ENCODE measurements at regions not wholly inside any gene's neighbourhood (a gene's known extent, or its start where the extent isn't known, plus 50 kb on each side); places are given as distances from the start of the nearest gene placed in this dataset.

DNA sequence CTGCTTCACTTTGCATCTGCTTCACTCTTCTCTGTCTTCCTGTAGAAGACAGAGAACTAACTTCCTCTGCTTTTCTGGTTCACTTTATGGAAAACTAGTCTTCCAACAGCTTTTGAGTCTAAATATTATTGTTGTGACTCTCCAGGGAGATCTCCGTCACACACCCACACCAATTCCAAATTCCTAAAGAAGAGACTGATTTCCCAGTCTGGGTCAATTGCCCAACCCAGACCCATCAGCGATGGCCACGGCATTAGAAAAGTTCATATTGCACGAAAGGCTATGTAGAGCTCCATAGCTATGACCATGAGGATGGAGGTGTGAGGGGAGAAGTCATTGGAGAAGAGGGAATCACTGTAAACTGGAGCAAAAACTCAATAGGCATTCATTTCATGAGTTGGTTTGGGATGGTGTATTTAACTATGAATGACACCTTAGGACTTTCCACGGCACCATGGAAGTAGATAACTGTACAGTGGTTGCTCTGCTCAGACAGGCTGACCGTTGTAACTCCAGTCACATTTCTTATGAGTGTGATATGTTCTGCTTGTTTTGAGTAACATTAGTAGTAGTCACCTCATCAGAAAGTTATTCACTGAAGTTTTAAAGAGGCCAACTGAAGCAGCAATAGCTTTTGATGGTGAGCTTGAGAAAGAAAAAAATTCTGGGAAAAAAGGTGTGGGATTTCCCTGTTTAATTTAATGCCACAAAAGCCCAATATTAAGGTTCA lies 78.1 kb upstream of the MAMDC2 start:
- Histone ChIP-seq H3K9ac (ENCODE audit: low read length) (no peak overlapping the region), H3K4me1 (ENCODE audit: control insufficient read depth in 1 of 2, insufficient read depth in 2 of 2, low read length in 2 of 2) (no peaks in the 10 kb centered on the region), H2AFZ (ENCODE audit: low read depth, low read length, poor library complexity, severe bottlenecking) (no peak overlapping the region), H3K4me3 (replicated peaks in 1 of 2; ENCODE audit: low read depth in 1 of 2, low read length in 2 of 2) (no peak overlapping the region), H3K9me2 (ENCODE audit: insufficient read depth) (no peaks in the 10 kb centered on the region), H3K79me2 (ENCODE audit: insufficient read depth, low read length) (no peaks in the 10 kb centered on the region), H4K20me1 (ENCODE audit: insufficient read depth) (no peaks in the 10 kb centered on the region), H3K36me3 (ENCODE audit: control insufficient read depth in 1 of 2, insufficient read depth in 2 of 2, low read length in 2 of 2) (no peaks in the 10 kb centered on the region), H3K27ac (ENCODE audit: low read depth, low read length) (no peak overlapping the region), H3K9me3 (ENCODE audit: control insufficient read depth in 1 of 2, insufficient read depth in 1 of 2, low read depth in 1 of 2, low read length in 2 of 2) (no peaks in the 10 kb centered on the region), H3K4me2 (ENCODE audit: low read length) (no peak overlapping the region), H3K27me3 (ENCODE audit: insufficient read depth, low read length) (no peaks in the 10 kb centered on the region)
- TF ChIP-seq SIN3A (IDR thresholded peaks at IDR 0.05; ENCODE audit: low read depth) (no peak), JUND (IDR thresholded peaks at IDR 0.05) (no peak), POLR2A (IDR thresholded peaks at IDR 0.05; ENCODE audit: borderline replicate concordance, extremely low read depth, insufficient read depth, insufficient read length) (no peak), ZFX (IDR thresholded peaks at IDR 0.05) (no peak), POLR2AphosphoS5 (IDR thresholded peaks at IDR 0.05; ENCODE audit: low read depth, low read length) (no peak), RAD21 (IDR thresholded peaks at IDR 0.05; ENCODE audit: low read depth) (no peak), CBX3 (IDR thresholded peaks at IDR 0.05; ENCODE audit: low read depth) (no peak)
- intact Hi-C loops (cut with micrococcal nuclease), result no loop called here
- no TSS peak for BruUV-seq (replicated peaks)
- ATAC-seq (no peak), DNase-seq (ENCODE audit: low read depth, low spot score) (no peak)
- RAD21 ChIA-PET (ENCODE audit: low non-redundant PET in 1 of 2, low total read pairs in 2 of 2, uncharacterized antibody in 2 of 2, unreplicated experiment in 2 of 2), result no interaction called here
- POLR2A ChIA-PET, result no interaction called here
- CTCF ChIA-PET, result interaction anchor here (18.0 kb wide), 1 partner anchor 146 kb away, joined by 205 read pairs; no protein-coding TSS in a partner anchor

DNA sequence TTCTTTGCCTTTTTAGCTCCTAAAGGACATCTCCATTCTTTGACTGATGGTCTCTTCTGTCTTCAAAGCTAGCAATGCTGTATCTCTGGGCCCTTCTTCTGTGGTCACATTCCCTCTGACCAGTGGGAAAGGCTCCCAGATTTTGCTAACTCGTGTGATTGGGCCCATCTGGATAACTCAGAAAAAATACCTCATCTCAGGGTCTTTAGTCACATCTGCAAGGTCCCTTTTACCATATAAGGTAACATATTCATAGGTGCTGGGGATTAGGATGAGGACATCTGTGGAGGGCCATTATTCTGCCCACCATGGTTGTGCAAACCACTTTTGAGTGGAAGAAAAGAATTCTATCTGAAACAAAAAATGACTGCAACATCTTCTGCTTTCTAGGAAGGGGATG lies 76.3 kb upstream of the MAMDC2 start:
- Histone ChIP-seq H3K9me3 (ENCODE audit: control insufficient read depth in 1 of 2, insufficient read depth in 1 of 2, low read depth in 1 of 2, low read length in 2 of 2) (no peaks in the 10 kb centered on the region), H3K4me1 (ENCODE audit: control insufficient read depth in 1 of 2, insufficient read depth in 2 of 2, low read length in 2 of 2) (peaks cover 0 to 7% of the 10 kb centered on the region in 2 experiments; a peak in 1 of 4 replicates), H3K36me3 (ENCODE audit: control insufficient read depth in 1 of 2, insufficient read depth in 2 of 2, low read length in 2 of 2) (no peaks in the 10 kb centered on the region), H2AFZ (ENCODE audit: low read depth, low read length, poor library complexity, severe bottlenecking) (no peak overlapping the region), H4K20me1 (ENCODE audit: insufficient read depth) (no peaks in the 10 kb centered on the region), H3K27me3 (ENCODE audit: insufficient read depth, low read length) (no peaks in the 10 kb centered on the region), H3K4me3 (replicated peaks in 1 of 2; ENCODE audit: low read depth in 1 of 2, low read length in 2 of 2) (no peak overlapping the region), H3K79me2 (ENCODE audit: insufficient read depth, low read length) (no peaks in the 10 kb centered on the region), H3K4me2 (ENCODE audit: low read length) (no peak overlapping the region), H3K9ac (ENCODE audit: low read length) (no peak overlapping the region), H3K27ac (ENCODE audit: low read depth, low read length) (no peak overlapping the region), H3K9me2 (ENCODE audit: insufficient read depth) (no peaks in the 10 kb centered on the region)
- RAD21 ChIA-PET (ENCODE audit: low non-redundant PET in 1 of 2, low total read pairs in 2 of 2, uncharacterized antibody in 2 of 2, unreplicated experiment in 2 of 2), result no interaction called here
- intact Hi-C loops (cut with micrococcal nuclease), result no loop called here
- CTCF ChIA-PET, result interaction anchor here (18.0 kb wide), 1 partner anchor 144 kb away, joined by 205 read pairs; no protein-coding TSS in a partner anchor
- ATAC-seq (no peak), DNase-seq (ENCODE audit: low read depth, low spot score) (no peak)
- POLR2A ChIA-PET, result no interaction called here
- BruUV-seq (replicated peaks), result no TSS peak
- no peak for TF ChIP-seq EZH2phosphoT487 (IDR thresholded peaks at IDR 0.05; ENCODE audit: borderline replicate concordance)
- TF ChIP-seq, protein P1, sequence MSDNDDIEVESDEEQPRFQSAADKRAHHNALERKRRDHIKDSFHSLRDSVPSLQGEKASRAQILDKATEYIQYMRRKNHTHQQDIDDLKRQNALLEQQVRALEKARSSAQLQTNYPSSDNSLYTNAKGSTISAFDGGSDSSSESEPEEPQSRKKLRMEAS (IDR thresholded peaks at IDR 0.05), result no peak
- no peak for TF ChIP-seq CEBPB (IDR thresholded peaks at IDR 0.05; ENCODE audit: low read depth)
- TF ChIP-seq ZFX (IDR thresholded peaks at IDR 0.05), result no peak
- TF ChIP-seq YY1 (IDR thresholded peaks at IDR 0.05; ENCODE audit: extremely low read depth, insufficient replicate concordance, low read depth, low read length), result no peak
- no peak for TF ChIP-seq SIN3A (IDR thresholded peaks at IDR 0.05; ENCODE audit: low read depth)
- TF ChIP-seq FOSL1 (IDR thresholded peaks at IDR 0.05; ENCODE audit: low read depth), result no peak
- TF ChIP-seq ELF1 (IDR thresholded peaks at IDR 0.05; ENCODE audit: borderline replicate concordance, low read depth), result no peak
- no peak for TF ChIP-seq ZNF274 (IDR thresholded peaks at IDR 0.05; ENCODE audit: low read depth, low read length)
- no peak for TF ChIP-seq POLR2AphosphoS5 (IDR thresholded peaks at IDR 0.05; ENCODE audit: low read depth, low read length)
- TF ChIP-seq EGR1 (IDR thresholded peaks at IDR 0.05; ENCODE audit: low read depth), result no peak
- no peak for TF ChIP-seq RAD21 (IDR thresholded peaks at IDR 0.05; ENCODE audit: low read depth)
- TF ChIP-seq CBX3 (IDR thresholded peaks at IDR 0.05; ENCODE audit: low read depth), result no peak
- TF ChIP-seq, protein P2, sequence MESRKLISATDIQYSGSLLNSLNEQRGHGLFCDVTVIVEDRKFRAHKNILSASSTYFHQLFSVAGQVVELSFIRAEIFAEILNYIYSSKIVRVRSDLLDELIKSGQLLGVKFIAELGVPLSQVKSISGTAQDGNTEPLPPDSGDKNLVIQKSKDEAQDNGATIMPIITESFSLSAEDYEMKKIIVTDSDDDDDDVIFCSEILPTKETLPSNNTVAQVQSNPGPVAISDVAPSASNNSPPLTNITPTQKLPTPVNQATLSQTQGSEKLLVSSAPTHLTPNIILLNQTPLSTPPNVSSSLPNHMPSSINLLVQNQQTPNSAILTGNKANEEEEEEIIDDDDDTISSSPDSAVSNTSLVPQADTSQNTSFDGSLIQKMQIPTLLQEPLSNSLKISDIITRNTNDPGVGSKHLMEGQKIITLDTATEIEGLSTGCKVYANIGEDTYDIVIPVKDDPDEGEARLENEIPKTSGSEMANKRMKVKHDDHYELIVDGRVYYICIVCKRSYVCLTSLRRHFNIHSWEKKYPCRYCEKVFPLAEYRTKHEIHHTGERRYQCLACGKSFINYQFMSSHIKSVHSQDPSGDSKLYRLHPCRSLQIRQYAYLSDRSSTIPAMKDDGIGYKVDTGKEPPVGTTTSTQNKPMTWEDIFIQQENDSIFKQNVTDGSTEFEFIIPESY (IDR thresholded peaks at IDR 0.05; ENCODE audit: extremely low read depth, insufficient replicate concordance, low read length), result no peak
- TF ChIP-seq TCF7L2 (IDR thresholded peaks at IDR 0.05; ENCODE audit: borderline replicate concordance, extremely low read depth, insufficient read depth, insufficient read length), result no peak
- no peak for TF ChIP-seq EZH2 (IDR thresholded peaks at IDR 0.05)
- no peak for TF ChIP-seq SP1 (IDR thresholded peaks at IDR 0.05; ENCODE audit: low read depth)
- TF ChIP-seq ATF3 (IDR thresholded peaks at IDR 0.05), result no peak
